NCI-H146 treated with DMSO at 0.1 percent for 48 hours (cell line): ENCODE measurements at regions not wholly inside any gene's neighbourhood (a gene's known extent, or its start where the extent isn't known, plus 50 kb on each side); places are given as distances from the start of the nearest gene placed in this dataset.

Source experiments
- DNase-seq: peaks from one replicate; lab custom pipeline; 2025; ENCODE audit not compliant: unreplicated experiment; lab: John Stamatoyannopoulos, UW

- DNase-seq, result no peak
Observed at GRCh38 chr11:131297441-131297840, 73.0 kb upstream of the NTM start.

- DNase-seq, result no peak
Observed at GRCh38 chr11:131299598-131300438, 70.6 kb upstream of the NTM start.

GRCh38 chr11:131300439-131300717 lies 70.0 kb upstream of the NTM start:
- no peak for DNase-seq

GRCh38 chr11:131301306-131301705 lies 69.1 kb upstream of the NTM start:
- DNase-seq, result no peak

- DNase-seq, result no peak
Observed at GRCh38 chr11:131302836-131303235, 67.6 kb upstream of the NTM start.

GRCh38 chr11:131303611-131304119 lies 66.8 kb upstream of the NTM start:
- no peak for DNase-seq

GRCh38 chr11:131305005-131305404 lies 65.4 kb upstream of the NTM start:
- DNase-seq, result no peak

- DNase-seq, result no peak
Observed at GRCh38 chr11:131307506-131307905, 62.9 kb upstream of the NTM start.

- no peak for DNase-seq
Observed at GRCh38 chr11:131309776-131310175, 60.6 kb upstream of the NTM start.

GRCh38 chr11:131311776-131312514 lies 58.5 kb upstream of the NTM start:
- no peak for DNase-seq
